22Rv1 (cell line): ENCODE measurements at regions not wholly inside any gene's neighbourhood (a gene's known extent, or its start where the extent isn't known, plus 50 kb on each side); places are given as distances from the start of the nearest gene placed in this dataset.

Experiments
- H3K27ac ChIP-seq: fragments of 450-650 bp; 2 replicates; pipeline ENCODE4 v1.5.1; 2017
- CTCF ChIP-seq: fragments of 450-650 bp; IDR thresholded peaks from 2 replicates; pipeline ENCODE4 v1.5.1; 2017; ENCODE audit warnings: mild to moderate bottlenecking
- ZFX ChIP-seq: fragments of 450-650 bp; IDR thresholded peaks from 2 replicates; pipeline ENCODE4 v1.6.1; 2017; ENCODE audit warnings: antibody characterized with exemption, borderline replicate concordance

GRCh38 chr2:60400462-60401246 is 152.8 kb downstream of the BCL11A start:
- TF ChIP-seq CTCF (no peak), ZFX (no peak)
- H3K27ac ChIP-seq, result no peak overlapping the region

- H3K27ac ChIP-seq, result no peak overlapping the region
- no peak for TF ChIP-seq ZFX
- TF ChIP-seq CTCF, result no peak
These were observed 159.0 kb downstream of the BCL11A start for GRCh38 chr2:60394463-60394862.

GRCh38 chr2:60391649-60392375 is 161.6 kb downstream of the BCL11A start:
- H3K27ac ChIP-seq, result no peak overlapping the region
- no peak for TF ChIP-seq ZFX
- TF ChIP-seq CTCF, result no peak

- TF ChIP-seq ZFX (no peak), CTCF (no peak)
- H3K27ac ChIP-seq, result no peak overlapping the region
These were observed 162.2 kb downstream of the BCL11A start for GRCh38 chr2:60391230-60391629.

- TF ChIP-seq ZFX, result no peak
- H3K27ac ChIP-seq, result no peak overlapping the region
These were observed 167.0 kb downstream of the BCL11A start for GRCh38 chr2:60386436-60386835.

GRCh38 chr2:60385648-60386047 is 167.8 kb downstream of the BCL11A start:
- TF ChIP-seq ZFX (no peak), CTCF (no peak)
- no peak overlapping the region for H3K27ac ChIP-seq

GRCh38 chr2:60383401-60384143 is 169.9 kb downstream of the BCL11A start:
- no peak overlapping the region for H3K27ac ChIP-seq
- TF ChIP-seq CTCF (no peak), ZFX (no peak)
